ENCODE measurements at regions not wholly inside any gene's neighbourhood (a gene's known extent, or its start where the extent isn't known, plus 50 kb on each side); places are given as distances from the start of the nearest gene placed in this dataset.

DNA sequence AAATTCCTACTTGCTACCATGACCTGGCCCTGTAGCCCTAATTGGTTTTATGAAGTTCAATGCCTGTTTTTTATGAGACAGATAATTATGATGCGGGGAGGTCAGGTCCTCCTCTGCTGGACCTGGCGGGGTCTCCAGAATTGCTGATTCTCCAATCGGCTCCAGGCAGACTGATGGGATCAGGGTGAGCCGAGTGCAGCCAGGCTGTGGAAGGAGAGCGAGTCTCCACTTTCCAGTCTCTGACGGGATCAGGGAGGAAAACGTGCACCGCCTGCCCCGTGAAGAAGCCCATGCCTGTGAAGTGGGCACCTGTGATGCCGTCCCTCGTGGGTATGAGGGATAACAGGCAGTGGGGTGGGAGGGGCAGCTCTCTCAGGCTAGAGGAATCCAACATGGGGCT is 71.5 kb upstream of the HSPA9 start:
- H3K27me3 ChIP-seq (ENCODE audit: insufficient read depth, low read length, poor library complexity, severe bottlenecking), result peaks cover 88% of the 10 kb centered on the region
- no peak overlapping the region for H2AFZ ChIP-seq (ENCODE audit: low read length)
- no peak overlapping the region for H3K4me3 ChIP-seq (ENCODE audit: low read length, poor library complexity, severe bottlenecking)
- no peak overlapping the region for H3K9ac ChIP-seq (ENCODE audit: low read depth, low read length, poor library complexity, severe bottlenecking)
- H3K4me1 ChIP-seq (ENCODE audit: insufficient read depth, low read length, poor library complexity, severe bottlenecking), result no peaks in the 10 kb centered on the region
- H3K4me2 ChIP-seq (ENCODE audit: low read depth, low read length, poor library complexity, severe bottlenecking), result no peak overlapping the region
- no peaks in the 10 kb centered on the region for H3K9me3 ChIP-seq (ENCODE audit: insufficient read depth, low read depth, low read length)
- H3K9me2 ChIP-seq (replicated peaks; ENCODE audit: low read depth, low read length), result no peaks in the 10 kb centered on the region
- no peaks in the 10 kb centered on the region for H3K79me2 ChIP-seq (ENCODE audit: insufficient read depth, low read length)
- no peaks in the 10 kb centered on the region for H4K20me1 ChIP-seq (ENCODE audit: insufficient read depth, low read length, poor library complexity, severe bottlenecking)
- H3F3A ChIP-seq (ENCODE audit: low read depth), result no peaks in the 10 kb centered on the region
- H3K36me3 ChIP-seq (ENCODE audit: insufficient read depth, low read length), result no peaks in the 10 kb centered on the region
- TF ChIP-seq, protein P1, sequence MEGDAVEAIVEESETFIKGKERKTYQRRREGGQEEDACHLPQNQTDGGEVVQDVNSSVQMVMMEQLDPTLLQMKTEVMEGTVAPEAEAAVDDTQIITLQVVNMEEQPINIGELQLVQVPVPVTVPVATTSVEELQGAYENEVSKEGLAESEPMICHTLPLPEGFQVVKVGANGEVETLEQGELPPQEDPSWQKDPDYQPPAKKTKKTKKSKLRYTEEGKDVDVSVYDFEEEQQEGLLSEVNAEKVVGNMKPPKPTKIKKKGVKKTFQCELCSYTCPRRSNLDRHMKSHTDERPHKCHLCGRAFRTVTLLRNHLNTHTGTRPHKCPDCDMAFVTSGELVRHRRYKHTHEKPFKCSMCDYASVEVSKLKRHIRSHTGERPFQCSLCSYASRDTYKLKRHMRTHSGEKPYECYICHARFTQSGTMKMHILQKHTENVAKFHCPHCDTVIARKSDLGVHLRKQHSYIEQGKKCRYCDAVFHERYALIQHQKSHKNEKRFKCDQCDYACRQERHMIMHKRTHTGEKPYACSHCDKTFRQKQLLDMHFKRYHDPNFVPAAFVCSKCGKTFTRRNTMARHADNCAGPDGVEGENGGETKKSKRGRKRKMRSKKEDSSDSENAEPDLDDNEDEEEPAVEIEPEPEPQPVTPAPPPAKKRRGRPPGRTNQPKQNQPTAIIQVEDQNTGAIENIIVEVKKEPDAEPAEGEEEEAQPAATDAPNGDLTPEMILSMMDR (conservative IDR thresholded peaks at IDR 0.05; ENCODE audit: low read length), result no peak
- no peak for TF ChIP-seq EZH2phosphoT487 (IDR thresholded peaks at IDR 0.05; ENCODE audit: borderline replicate concordance)

DNA sequence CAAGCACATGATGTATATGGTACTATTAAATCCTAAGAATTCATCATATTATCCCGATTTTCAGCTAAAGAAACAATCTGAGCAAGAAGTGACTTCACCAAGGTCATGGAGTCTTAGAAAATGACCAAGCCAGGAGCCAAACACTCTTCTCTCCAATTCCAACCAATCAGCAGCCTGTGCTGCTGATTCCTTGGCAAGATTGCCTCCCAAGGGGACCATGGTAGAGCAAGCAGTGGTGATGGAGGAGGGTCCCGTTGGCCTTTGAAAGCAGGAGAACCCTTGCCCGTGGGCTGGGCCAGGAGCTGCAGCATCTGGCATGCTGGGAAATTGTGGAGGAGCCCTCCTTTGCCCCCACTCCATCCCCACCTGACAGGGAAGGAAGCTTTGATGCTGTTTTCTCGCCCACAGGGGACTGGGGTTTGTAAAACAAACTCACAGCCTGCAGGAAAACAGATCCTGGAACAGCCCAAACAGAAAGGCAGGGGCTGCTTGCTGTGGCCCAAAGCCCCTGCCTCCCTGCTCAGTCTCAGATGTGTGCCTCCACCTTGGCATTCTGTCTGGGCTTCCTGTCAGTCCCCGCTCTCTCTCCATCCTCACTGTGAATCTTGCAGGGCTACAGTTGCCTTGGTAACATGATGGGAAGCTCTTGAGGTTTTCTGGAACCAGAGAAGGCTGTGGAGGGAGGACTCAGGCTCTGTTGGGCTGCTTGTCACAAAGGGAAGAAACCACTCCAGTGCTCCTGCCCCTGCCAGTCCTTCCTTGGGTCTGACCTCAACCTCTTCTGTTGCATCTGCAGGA is 70.8 kb upstream of the HSPA9 start:
- Histone ChIP-seq H3K4me3 (ENCODE audit: low read length, poor library complexity, severe bottlenecking) (no peak overlapping the region), H3K9ac (ENCODE audit: low read depth, low read length, poor library complexity, severe bottlenecking) (no peak overlapping the region), H2AFZ (ENCODE audit: low read length) (no peak overlapping the region), H3K79me2 (ENCODE audit: insufficient read depth, low read length) (no peaks in the 10 kb centered on the region), H3K27me3 (ENCODE audit: insufficient read depth, low read length, poor library complexity, severe bottlenecking) (peaks cover 81% of the 10 kb centered on the region), H3K4me1 (ENCODE audit: insufficient read depth, low read length, poor library complexity, severe bottlenecking) (no peaks in the 10 kb centered on the region), H3K9me2 (replicated peaks; ENCODE audit: low read depth, low read length) (no peaks in the 10 kb centered on the region), H3K9me3 (ENCODE audit: insufficient read depth, low read depth, low read length) (no peaks in the 10 kb centered on the region), H3K36me3 (ENCODE audit: insufficient read depth, low read length) (no peaks in the 10 kb centered on the region), H4K20me1 (ENCODE audit: insufficient read depth, low read length, poor library complexity, severe bottlenecking) (no peaks in the 10 kb centered on the region), H3K4me2 (ENCODE audit: low read depth, low read length, poor library complexity, severe bottlenecking) (no peak overlapping the region), H3F3A (ENCODE audit: low read depth) (no peaks in the 10 kb centered on the region)
- no peak for TF ChIP-seq EZH2phosphoT487 (IDR thresholded peaks at IDR 0.05; ENCODE audit: borderline replicate concordance)
- TF ChIP-seq, protein P1 (conservative IDR thresholded peaks at IDR 0.05; ENCODE audit: low read length), result no peak

DNA sequence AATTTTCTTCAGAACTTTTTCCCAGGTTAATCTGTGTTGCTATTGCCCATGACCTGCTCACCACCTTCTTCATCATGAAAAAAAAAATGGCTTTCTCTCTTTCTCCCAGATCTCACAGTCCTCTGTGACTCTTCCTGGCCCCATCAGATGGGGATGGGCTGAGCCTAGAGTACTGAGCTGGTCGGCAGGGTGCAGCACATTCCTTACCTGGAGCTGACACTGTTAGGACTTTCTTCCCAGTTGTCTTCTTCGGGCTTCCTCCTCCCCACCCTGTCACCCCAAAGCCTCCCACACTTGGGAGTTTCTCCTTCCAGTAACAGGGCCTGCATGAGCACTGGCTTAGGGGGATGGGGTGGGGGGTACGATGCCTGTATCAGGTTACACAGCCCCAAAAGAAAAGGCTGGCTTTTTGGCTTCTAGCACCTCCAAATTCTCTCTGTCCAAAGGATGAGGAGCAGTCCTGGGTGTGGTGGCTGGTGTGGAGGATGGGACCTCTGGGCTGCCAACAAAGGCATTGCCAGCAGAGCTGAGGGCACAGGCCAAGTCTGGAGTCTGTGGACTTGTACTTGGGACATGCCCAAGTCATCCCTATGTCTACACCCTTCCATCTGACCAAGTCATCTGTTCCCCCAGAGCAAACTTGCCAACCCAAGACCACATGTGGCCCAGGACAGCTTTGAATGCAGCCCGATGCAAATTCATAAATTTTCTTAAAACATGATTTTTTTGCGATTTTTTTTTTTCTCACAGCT is 68.0 kb upstream of the HSPA9 start:
- Histone ChIP-seq H2AFZ (ENCODE audit: low read length) (no peak overlapping the region), H3K9ac (ENCODE audit: low read depth, low read length, poor library complexity, severe bottlenecking) (no peak overlapping the region), H3K9me3 (ENCODE audit: insufficient read depth, low read depth, low read length) (no peaks in the 10 kb centered on the region)

More for the DNA sequence above, 68.0 kb upstream of the HSPA9 start:
- TF ChIP-seq, protein P1 (conservative IDR thresholded peaks at IDR 0.05; ENCODE audit: low read length), result no peak
- TF ChIP-seq EZH2phosphoT487 (IDR thresholded peaks at IDR 0.05; ENCODE audit: borderline replicate concordance), result no peak
- H4K20me1 ChIP-seq (ENCODE audit: insufficient read depth, low read length, poor library complexity, severe bottlenecking), result no peaks in the 10 kb centered on the region
- no peaks in the 10 kb centered on the region for H3K36me3 ChIP-seq (ENCODE audit: insufficient read depth, low read length)
- H3F3A ChIP-seq (ENCODE audit: low read depth), result no peaks in the 10 kb centered on the region
- H3K4me3 ChIP-seq (ENCODE audit: low read length, poor library complexity, severe bottlenecking), result no peak overlapping the region
- H3K4me1 ChIP-seq (ENCODE audit: insufficient read depth, low read length, poor library complexity, severe bottlenecking), result no peaks in the 10 kb centered on the region
- H3K9me2 ChIP-seq (replicated peaks; ENCODE audit: low read depth, low read length), result no peaks in the 10 kb centered on the region
- no peaks in the 10 kb centered on the region for H3K79me2 ChIP-seq (ENCODE audit: insufficient read depth, low read length)
- H3K27me3 ChIP-seq (ENCODE audit: insufficient read depth, low read length, poor library complexity, severe bottlenecking), result peaks cover 62% of the 10 kb centered on the region
- H3K4me2 ChIP-seq (ENCODE audit: low read depth, low read length, poor library complexity, severe bottlenecking), result no peak overlapping the region
